Loucy (cell line): ENCODE measurements at regions not wholly inside any gene's neighbourhood (a gene's known extent, or its start where the extent isn't known, plus 50 kb on each side); places are given as distances from the start of the nearest gene placed in this dataset.

Source experiments
- CTCF ChIP-seq: fragments of 200-600 bp; sonication (generic); conservative IDR thresholded peaks from 2 replicates; pipeline ENCODE4 v1.5.1; 2014; ENCODE audit warnings: mild to moderate bottlenecking, antibody characterized with exemption, low read length
- EZH2phosphoT487 ChIP-seq: fragments of 200-600 bp; IDR thresholded peaks from 2 replicates; pipeline ENCODE4 v1.6.1; 2018; ENCODE audit warnings: antibody characterized with exemption, mild to moderate bottlenecking, moderate library complexity, borderline replicate concordance

GRCh38 chr2:226122041-226122440 is 677.6 kb downstream of the IRS1 start:
- no peak for TF ChIP-seq CTCF
- TF ChIP-seq EZH2phosphoT487: no peak
